Brain pericyte (primary cell): ENCODE measurements at regions not wholly inside any gene's neighbourhood (a gene's known extent, or its start where the extent isn't known, plus 50 kb on each side); places are given as distances from the start of the nearest gene placed in this dataset.

Experiments
- DNase-seq: peaks from one replicate; pipeline ENCODE4 v3.0.0-alpha.2; 2012; ENCODE audit warnings: low read depth, low spot score

DNA sequence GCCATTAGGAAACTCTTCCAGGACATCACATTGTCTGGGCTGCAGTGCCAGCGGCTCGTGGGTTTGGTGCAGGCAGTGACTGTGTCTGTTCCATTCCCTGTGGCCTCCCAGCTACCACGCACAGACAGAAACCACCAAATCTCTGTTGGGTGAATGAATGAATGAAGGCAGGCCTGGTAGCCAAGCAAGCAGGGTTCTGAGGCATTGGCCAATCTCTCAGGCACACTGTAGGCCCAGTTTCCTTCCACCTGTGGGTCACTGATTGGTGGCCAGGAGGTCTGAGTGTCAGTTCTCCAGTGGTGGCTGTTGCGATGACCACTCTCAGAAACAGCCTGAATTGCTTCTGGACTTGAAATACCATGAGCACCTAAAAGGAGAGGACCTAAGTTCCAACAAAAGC is 59.4 kb upstream of the CTBP2 start:
- no peak for DNase-seq

DNA sequence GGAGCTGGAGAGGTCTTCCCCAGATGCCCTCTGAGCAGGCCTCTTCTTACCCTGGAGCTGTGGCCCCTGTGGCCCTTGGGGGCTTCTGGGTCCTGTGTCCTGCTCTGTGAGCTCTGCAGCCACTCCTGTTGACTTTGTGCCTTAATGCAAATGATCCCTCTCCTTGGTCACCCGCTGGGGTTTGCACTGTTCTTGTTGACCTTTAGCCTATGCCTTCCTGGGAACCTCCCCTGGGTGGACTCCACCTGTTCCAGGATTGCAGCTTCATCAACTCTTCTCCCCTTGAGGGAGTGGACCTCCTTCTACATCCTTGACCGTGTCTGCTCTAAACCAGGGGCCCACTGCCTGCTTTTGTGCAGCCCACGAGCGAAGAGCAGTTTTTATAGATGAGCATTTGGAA is 58.6 kb upstream of the CTBP2 start:
- no peak for DNase-seq

DNA sequence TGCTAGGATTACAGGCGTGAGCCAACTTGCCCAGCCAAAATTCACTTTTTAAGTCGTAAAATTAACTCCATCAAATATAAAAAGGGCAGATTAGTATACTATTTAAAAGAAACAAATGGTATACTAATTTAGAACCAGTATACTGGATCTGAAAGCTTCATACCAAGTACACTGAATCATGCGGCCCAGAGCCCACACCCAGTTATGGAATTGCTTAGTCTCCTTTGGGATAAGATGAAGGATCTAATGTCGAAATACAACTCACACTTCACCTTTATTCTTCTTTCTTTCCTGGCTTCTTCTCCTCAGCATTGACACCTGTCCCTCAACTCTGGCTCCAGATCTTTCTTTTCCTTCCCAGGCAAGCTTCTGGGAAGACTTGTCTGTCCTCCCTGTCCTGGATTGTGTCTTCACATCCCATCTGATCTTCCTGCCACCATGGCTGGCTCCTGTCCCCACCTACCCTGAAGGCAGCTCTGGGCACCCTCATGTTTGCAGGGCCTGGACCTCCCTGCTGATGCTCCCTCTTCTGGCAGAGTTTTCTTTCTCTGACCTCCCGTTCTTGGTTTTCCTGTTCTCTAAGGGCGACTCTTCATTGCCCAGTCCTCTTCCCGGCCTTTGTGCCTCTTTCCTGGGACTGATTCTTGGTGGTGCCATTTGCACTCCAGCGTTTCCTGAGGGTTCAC is 57.8 kb upstream of the CTBP2 start:
- no peak for DNase-seq

DNA sequence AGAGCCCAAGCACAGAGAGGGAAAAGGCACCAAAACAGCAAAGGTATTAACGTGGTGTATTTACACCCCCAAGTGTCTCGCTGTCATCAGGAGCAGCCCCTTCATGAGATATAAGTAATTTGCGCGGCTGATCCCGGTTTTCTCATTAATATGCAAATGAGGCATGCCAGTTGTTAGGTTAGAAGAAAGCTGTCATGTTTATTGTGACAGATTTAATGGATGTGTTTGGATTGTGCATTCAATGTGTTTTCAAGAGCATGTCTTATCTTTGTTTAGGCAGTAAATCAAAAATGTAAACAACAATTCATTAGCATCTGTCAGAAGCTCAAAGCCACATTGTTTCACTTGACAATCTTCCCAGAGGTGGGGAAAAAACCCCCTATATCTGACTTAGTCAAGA is 56.5 kb upstream of the CTBP2 start:
- no peak for DNase-seq

DNA sequence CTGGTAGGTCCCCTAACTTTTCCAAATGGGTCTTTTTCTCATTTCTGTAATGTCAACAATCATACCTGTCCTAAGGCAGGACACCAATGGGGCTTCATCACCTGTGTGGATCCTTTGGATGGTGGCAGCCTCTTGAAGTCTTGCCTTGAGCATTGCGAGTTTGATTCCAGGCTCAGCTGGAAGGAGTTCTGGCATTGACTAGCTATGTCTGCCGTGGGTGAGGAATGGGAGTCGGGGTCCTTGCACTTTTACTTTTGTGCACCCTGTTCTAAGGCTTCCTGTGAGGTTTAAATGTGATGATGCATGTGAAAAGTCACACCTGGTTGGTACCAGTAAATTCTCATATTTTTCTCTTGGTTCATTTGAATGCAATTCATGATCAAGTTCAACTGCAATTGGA is 55.9 kb upstream of the CTBP2 start:
- DNase-seq = no peak

DNA sequence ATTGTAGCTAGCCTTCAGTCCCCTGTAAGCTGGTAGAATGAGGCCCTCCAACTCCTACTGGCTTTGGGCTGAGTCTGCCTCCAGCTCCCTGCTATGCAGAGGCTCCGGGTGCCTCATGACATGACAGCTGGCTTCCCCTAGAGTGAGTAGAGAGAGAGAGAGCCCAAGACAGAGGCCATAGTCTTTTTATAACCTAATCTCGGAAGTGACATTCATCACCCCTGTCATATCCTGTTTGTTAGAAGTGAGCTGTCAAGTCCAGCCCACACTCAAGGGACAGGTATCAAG is 53.9 kb upstream of the CTBP2 start:
- no peak for DNase-seq

DNA sequence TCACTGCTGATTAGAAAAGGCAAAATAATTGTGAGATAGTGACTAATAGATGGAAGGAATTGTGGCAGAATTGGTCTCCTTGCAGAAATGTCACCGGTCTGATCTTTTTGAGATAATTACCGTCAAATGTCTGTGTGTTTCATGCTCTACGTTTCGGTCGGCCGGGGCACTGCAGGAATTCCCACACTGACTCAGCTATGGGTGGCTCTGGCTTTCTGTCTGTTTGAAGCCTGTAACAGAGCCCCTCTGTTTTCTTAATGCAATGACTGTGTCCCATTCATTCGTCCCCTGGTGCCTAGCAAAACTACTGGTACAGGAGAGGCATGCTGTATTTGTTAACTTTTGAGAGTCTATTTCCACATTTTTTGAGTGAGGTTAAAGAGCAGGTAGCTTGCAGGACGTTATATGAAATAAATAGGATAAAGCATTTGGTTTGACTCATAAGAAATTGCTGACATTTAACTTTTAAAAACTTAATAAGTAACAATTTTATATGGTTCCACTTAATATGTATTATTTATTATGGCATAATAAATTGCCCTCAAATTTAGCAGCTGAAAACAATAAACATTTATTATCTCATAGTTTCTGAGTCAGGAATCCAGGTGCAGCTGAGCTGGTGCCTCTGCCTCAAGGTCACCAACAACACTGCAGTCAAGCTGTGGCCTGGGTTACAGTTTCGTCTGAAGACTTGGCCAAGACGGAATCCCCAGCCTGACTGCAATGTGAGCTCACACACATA is 53.3 kb upstream of the CTBP2 start:
- DNase-seq = no peak

DNA sequence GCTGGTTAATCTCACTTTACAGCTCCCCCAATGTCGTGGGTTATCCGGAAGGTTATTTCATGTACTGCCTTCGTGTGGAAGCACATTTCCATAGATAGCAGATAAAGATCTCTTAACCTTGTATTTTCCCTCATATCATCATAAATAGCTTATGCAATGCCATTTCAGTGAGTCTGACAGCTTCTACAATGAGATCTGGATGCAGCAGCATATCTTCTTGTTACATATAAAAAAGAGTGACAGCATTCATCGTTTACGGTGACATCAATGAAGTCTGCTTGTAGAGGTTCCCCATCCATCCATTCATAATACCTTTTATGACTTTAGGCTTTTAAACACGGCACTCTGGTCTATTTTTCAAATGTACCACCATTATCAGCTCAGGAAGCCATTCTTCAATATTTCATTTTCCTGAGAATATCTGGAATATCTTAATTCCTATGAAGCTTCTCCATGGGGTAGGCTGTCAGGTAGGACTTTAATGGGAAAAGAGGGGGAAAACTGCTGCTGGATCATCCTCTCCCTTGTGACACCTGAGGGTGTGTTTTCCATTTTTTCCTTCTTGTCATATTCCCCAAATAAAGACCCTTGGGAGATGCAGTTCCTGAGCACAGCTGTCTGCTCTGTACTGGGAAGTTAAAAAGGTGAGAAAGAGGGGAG is 51.9 kb upstream of the CTBP2 start:
- DNase-seq = no peak
